Ishikawa (cell line): ENCODE measurements at regions not wholly inside any gene's neighbourhood (a gene's known extent, or its start where the extent isn't known, plus 50 kb on each side); places are given as distances from the start of the nearest gene placed in this dataset.

Experiments used
- CEBPB ChIP-seq: IDR thresholded peaks from 2 replicates; pipeline ENCODE4 v1.6.1; 2012
- EGR1 ChIP-seq: IDR thresholded peaks from 2 replicates; pipeline ENCODE4 v1.6.1; 2012
- EP300 ChIP-seq: IDR thresholded peaks from 2 replicates; pipeline ENCODE4 v1.6.1; 2012; ENCODE audit warnings: borderline replicate concordance
- FOXM1 ChIP-seq: IDR thresholded peaks from 2 replicates; pipeline ENCODE4 v1.6.1; 2012; ENCODE audit warnings: low read depth, borderline replicate concordance
- MAX ChIP-seq: IDR thresholded peaks from 2 replicates; pipeline ENCODE4 v1.6.1; 2012
- NFIC ChIP-seq: IDR thresholded peaks from 2 replicates; pipeline ENCODE4 v1.6.1; 2012
- REST ChIP-seq: IDR thresholded peaks from 2 replicates; pipeline ENCODE4 v1.6.1; 2012; ENCODE audit warnings: low read depth, mild to moderate bottlenecking
- TAF1 ChIP-seq: IDR thresholded peaks from 2 replicates; pipeline ENCODE4 v1.6.1; 2012; ENCODE audit warnings: low read depth, mild to moderate bottlenecking
- USF1 ChIP-seq: IDR thresholded peaks from 2 replicates; pipeline ENCODE4 v1.6.1; 2012
- YY1 ChIP-seq: IDR thresholded peaks from 2 replicates; pipeline ENCODE4 v1.6.1; 2012; ENCODE audit warnings: low read depth

- TF ChIP-seq REST (no peak), FOXM1 (no peak), USF1 (no peak), EGR1 (no peak), NFIC (no peak), YY1 (no peak), TAF1 (no peak), MAX (no peak), EP300 (no peak), CEBPB (no peak)
Measured at GRCh38 chr6:45714741-45715507, 300.7 kb downstream of the CLIC5 start.
